ENCODE measurements at regions not wholly inside any gene's neighbourhood (a gene's known extent, or its start where the extent isn't known, plus 50 kb on each side); places are given as distances from the start of the nearest gene placed in this dataset.

GRCh38 chr7:68509603-68510002 lies 1088.7 kb upstream of the AUTS2 start:
- peaks cover 32% of the 10 kb centered on the region for H3K9me3 Mint-ChIP-seq (ENCODE audit: unreplicated experiment)
- TF ChIP-seq CTCF (IDR thresholded peaks at IDR 0.05; ENCODE audit: unreplicated experiment): no peak
- H3K27ac Mint-ChIP-seq (ENCODE audit: unreplicated experiment): no peak overlapping the region
- no peak for DNase-seq (ENCODE audit: low spot score)
- no peak overlapping the region for H3K4me3 Mint-ChIP-seq (ENCODE audit: unreplicated experiment)
- peaks cover 9% of the 10 kb centered on the region for H3K27me3 Mint-ChIP-seq (ENCODE audit: unreplicated experiment)
- no peaks in the 10 kb centered on the region for H3K4me1 Mint-ChIP-seq (ENCODE audit: unreplicated experiment)
- H3K36me3 Mint-ChIP-seq (ENCODE audit: low read depth, unreplicated experiment): peaks cover 13% of the 10 kb centered on the region

- TF ChIP-seq CTCF (IDR thresholded peaks at IDR 0.05; ENCODE audit: unreplicated experiment): no peak
- H3K36me3 Mint-ChIP-seq (ENCODE audit: low read depth, unreplicated experiment): peaks cover 8% of the 10 kb centered on the region
- H3K27me3 Mint-ChIP-seq (ENCODE audit: unreplicated experiment): peaks cover 6% of the 10 kb centered on the region
- H3K4me3 Mint-ChIP-seq (ENCODE audit: unreplicated experiment): no peak overlapping the region
- no peak overlapping the region for H3K27ac Mint-ChIP-seq (ENCODE audit: unreplicated experiment)
- H3K9me3 Mint-ChIP-seq (ENCODE audit: unreplicated experiment): peaks cover 35% of the 10 kb centered on the region
- no peak for DNase-seq (ENCODE audit: low spot score)
- no peaks in the 10 kb centered on the region for H3K4me1 Mint-ChIP-seq (ENCODE audit: unreplicated experiment)
Observed at GRCh38 chr7:68511281-68511680, 1087.0 kb upstream of the AUTS2 start.

GRCh38 chr7:68512466-68512865 lies 1085.8 kb upstream of the AUTS2 start:
- peaks cover 6% of the 10 kb centered on the region for H3K27me3 Mint-ChIP-seq (ENCODE audit: unreplicated experiment)
- peaks cover 8% of the 10 kb centered on the region for H3K36me3 Mint-ChIP-seq (ENCODE audit: low read depth, unreplicated experiment)
- H3K9me3 Mint-ChIP-seq (ENCODE audit: unreplicated experiment): peaks cover 36% of the 10 kb centered on the region
- H3K4me1 Mint-ChIP-seq (ENCODE audit: unreplicated experiment): no peaks in the 10 kb centered on the region
- no peak overlapping the region for H3K4me3 Mint-ChIP-seq (ENCODE audit: unreplicated experiment)
- no peak overlapping the region for H3K27ac Mint-ChIP-seq (ENCODE audit: unreplicated experiment)
- no peak for DNase-seq (ENCODE audit: low spot score)
- TF ChIP-seq CTCF (IDR thresholded peaks at IDR 0.05; ENCODE audit: unreplicated experiment): no peak

- H3K36me3 Mint-ChIP-seq (ENCODE audit: low read depth, unreplicated experiment): peaks cover 15% of the 10 kb centered on the region
- H3K27me3 Mint-ChIP-seq (ENCODE audit: unreplicated experiment): peaks cover 4% of the 10 kb centered on the region
- TF ChIP-seq CTCF (IDR thresholded peaks at IDR 0.05; ENCODE audit: unreplicated experiment): no peak
- no peak overlapping the region for H3K27ac Mint-ChIP-seq (ENCODE audit: unreplicated experiment)
- no peak for DNase-seq (ENCODE audit: low spot score)
- H3K4me3 Mint-ChIP-seq (ENCODE audit: unreplicated experiment): no peak overlapping the region
- peaks cover 45% of the 10 kb centered on the region for H3K9me3 Mint-ChIP-seq (ENCODE audit: unreplicated experiment)
- H3K4me1 Mint-ChIP-seq (ENCODE audit: unreplicated experiment): no peaks in the 10 kb centered on the region
Observed at GRCh38 chr7:68518060-68518459, 1080.2 kb upstream of the AUTS2 start.

- Mint-ChIP-seq H3K36me3 (ENCODE audit: low read depth, unreplicated experiment) (peaks cover 18% of the 10 kb centered on the region), H3K27ac (ENCODE audit: unreplicated experiment) (no peak overlapping the region), H3K27me3 (ENCODE audit: unreplicated experiment) (peaks cover 9% of the 10 kb centered on the region), H3K4me1 (ENCODE audit: unreplicated experiment) (no peaks in the 10 kb centered on the region), H3K4me3 (ENCODE audit: unreplicated experiment) (no peak overlapping the region), H3K9me3 (ENCODE audit: unreplicated experiment) (peaks cover 48% of the 10 kb centered on the region)
- DNase-seq (ENCODE audit: low spot score): no peak
- no peak for TF ChIP-seq CTCF (IDR thresholded peaks at IDR 0.05; ENCODE audit: unreplicated experiment)
Observed at GRCh38 chr7:68524126-68524525, 1074.1 kb upstream of the AUTS2 start.
